HG03565 (cell line): ENCODE measurements at regions not wholly inside any gene's neighbourhood (a gene's known extent, or its start where the extent isn't known, plus 50 kb on each side); places are given as distances from the start of the nearest gene placed in this dataset.

Source experiments
- ATAC-seq: cut with Tn5 transposase; IDR thresholded peaks from one replicate; pipeline ENCODE4 v1.9.1; 2021; ENCODE audit warnings: mild to moderate bottlenecking, moderate library complexity; ENCODE audit not compliant: unreplicated experiment

DNA sequence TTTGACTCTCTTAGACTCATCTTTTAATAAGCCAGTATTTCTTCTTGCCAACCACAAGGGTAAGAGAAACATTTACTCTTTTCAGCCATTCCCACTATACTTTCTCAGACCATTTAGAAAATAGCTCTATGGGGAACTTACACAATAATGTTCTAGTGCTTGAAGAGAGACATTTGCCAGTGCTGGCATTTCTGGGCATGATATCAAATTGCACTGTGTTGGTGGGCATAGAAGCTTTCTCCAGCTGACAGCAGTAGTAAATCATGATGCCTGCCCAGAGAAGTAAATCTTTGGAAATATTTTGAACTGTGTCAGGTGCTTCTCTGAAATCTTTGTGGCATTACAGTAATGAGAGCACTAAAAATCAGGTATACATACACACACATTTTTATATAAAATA is 346.6 kb downstream of the CBLN2 start:
- no peak for ATAC-seq

- no peak for ATAC-seq
These were observed 350.1 kb downstream of the CBLN2 start for GRCh38 chr18:72194072-72194471.

- ATAC-seq = no peak
These were observed 356.2 kb downstream of the CBLN2 start for GRCh38 chr18:72187956-72188355.

GRCh38 chr18:72181241-72181764 is 362.8 kb downstream of the CBLN2 start:
- ATAC-seq = peak; percentile 87

DNA sequence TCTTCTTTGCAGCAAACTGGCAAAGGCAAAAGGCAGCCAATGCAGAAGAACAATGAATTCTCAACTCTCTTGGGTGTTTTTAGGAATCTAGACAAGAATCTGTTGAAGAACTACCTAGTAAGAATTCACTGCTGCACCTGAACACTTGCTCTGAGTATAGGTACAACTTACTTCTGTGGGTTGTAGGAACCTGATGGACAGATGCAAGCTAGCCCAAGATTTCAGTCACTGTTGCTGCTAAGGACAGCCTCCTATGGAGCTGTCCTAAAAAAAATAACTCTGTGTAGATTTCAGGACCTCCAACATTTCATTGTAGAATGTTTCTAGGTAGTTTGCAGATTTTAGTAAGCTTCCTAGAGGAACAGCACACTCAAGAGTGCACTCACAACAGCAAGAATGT is 363.5 kb downstream of the CBLN2 start:
- ATAC-seq = peak; percentile 2

- ATAC-seq = no peak
These were observed 369.0 kb downstream of the CBLN2 start for GRCh38 chr18:72174972-72175649.

- no peak for ATAC-seq
These were observed 372.5 kb downstream of the CBLN2 start for GRCh38 chr18:72171596-72171995.

- no peak for ATAC-seq
These were observed 382.5 kb downstream of the CBLN2 start for GRCh38 chr18:72161691-72162090.

- peak; percentile 90 for ATAC-seq
These were observed 383.4 kb downstream of the CBLN2 start for GRCh38 chr18:72160510-72161445.

- no peak for ATAC-seq
These were observed 388.8 kb downstream of the CBLN2 start for GRCh38 chr18:72155327-72155726.

DNA sequence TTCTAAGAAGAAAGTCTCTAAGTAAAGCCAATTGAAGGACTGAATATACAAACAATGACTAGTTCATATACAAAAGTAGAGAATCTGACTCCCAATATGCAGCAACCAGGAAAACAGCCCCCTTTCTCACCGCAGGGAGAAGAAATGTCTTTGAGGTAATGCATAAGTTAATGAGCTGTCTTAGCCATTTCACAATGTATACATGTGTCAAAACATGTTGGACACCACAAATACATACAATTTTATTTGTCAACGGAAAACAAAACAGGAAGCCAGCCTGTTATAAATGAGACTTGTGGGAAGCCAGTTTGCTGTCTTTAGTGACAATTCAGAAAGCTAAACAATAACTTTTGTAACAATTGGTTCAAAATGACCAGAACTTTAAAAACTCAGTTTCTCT is 389.2 kb downstream of the CBLN2 start:
- no peak for ATAC-seq

- ATAC-seq = no peak
These were observed 391.2 kb downstream of the CBLN2 start for GRCh38 chr18:72152935-72153334.

- no peak for ATAC-seq
These were observed 396.3 kb downstream of the CBLN2 start for GRCh38 chr18:72147830-72148229.

- no peak for ATAC-seq
These were observed 404.1 kb downstream of the CBLN2 start for GRCh38 chr18:72140007-72140406.

DNA sequence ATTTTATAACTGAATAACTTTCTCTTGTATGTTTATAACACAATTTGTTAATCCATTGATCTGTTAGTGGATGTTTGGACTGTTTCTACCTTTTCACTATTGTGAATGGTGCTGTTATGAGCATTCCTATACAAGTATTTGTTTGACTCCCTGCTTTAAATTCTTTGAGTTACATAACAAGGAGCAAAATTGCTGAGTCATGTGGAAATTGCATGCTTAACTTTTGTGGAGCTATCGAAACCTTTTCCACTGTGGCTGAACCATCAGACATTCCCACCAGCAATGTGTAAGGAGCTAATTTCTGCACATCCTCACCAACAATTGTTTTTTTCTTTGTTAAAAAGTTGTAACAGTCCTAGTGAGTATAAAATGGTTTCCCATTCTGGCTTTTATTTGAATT is 415.5 kb downstream of the CBLN2 start:
- ATAC-seq = no peak

DNA sequence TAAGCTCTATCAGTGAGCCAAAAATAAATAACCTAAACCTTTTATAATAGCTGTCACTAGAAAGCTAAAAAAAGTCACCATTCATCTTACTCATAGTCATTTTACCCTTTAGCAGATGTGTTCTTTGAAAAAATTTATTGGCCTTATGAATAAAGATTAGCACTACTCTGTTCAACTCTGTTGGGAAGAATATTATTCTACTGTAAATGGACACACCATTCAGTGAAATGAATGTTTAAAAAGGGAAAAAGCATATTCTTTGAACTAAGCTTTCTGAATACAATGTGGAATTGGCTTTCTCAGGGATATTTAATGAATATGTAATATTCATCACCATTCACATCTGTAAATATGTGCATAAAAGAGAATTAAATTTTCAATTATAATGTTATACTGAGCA is 422.0 kb downstream of the CBLN2 start:
- ATAC-seq = no peak

GRCh38 chr18:72119082-72119481 is 425.1 kb downstream of the CBLN2 start:
- no peak for ATAC-seq

DNA sequence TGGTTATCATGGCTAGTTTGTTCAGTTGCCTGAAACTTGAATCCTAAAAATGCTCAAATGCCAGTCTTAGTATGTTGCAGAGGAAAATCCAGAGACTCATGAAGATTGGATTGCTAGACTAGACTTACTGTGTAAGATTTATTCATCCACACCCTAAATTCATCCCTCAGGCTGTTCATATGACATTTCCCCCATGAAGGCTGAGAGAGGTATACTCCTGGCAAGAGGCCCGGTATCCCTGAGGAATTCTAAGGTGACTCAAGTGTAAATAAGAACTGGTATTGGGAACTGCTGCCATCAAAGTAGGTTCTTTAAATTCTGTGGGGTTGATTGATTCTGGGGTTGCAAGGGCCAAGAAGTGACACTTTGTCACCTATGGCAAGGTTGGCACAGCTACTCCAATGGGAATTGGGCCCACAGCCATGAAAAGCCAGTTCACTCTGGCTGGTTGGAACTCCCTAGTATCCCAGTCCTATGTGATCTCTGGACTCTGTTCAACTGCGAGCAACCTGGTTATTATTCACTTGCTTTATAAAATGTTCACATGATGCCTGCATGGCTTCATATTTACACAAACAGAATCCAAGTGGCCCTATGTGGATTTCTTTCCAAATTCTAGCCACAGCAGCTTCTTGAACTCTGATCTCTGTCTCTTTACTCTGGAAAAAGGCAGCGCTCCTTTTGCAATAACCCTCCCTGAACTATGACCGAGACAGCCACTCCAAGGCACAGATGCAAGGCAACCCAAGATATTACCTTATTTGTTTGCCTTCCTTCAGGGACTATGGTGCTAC is 429.1 kb downstream of the CBLN2 start:
- ATAC-seq = no peak

DNA sequence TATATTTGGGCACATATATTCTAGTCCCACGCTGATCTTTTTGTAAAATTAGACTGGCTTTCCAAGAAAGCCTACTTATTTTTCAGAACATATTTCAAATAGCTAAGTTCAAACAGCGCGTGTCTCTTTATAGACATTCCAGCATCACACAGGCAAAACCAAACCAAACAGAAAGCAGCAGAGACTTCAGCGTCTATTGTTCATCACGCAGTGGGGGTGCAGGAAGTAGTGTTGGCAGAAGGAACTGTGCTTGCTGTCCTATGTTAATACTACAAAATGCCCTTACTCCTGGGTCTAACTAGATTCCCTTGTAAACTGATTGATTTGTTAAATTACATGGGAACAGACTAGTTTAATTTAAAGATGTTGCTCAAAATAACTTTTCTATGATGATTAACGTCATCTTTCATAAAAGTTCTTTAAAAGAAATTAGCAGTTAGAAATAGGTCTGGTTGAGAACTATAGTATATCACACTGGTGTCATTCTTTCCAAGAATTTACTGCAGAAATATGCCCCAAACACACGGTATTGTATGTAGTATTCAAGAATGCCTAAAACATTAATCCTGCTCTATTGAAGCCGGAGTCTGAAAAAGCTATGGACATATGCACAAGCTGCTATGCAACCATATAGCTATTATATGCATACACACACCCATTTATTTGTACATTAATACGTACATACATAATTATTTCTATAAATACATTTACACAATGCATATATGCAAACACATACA is 436.3 kb downstream of the CBLN2 start:
- ATAC-seq = no peak

GRCh38 chr18:72104851-72105250 is 439.3 kb downstream of the CBLN2 start:
- ATAC-seq = no peak
